GM19238 (cell line): ENCODE measurements at regions not wholly inside any gene's neighbourhood (a gene's known extent, or its start where the extent isn't known, plus 50 kb on each side); places are given as distances from the start of the nearest gene placed in this dataset.

ENCODE experiments used
- DNase-seq: peaks from one replicate; pipeline ENCODE4 v3.0.0; 2011; ENCODE audit warnings: low spot score; ENCODE audit not compliant: insufficient read length

DNA sequence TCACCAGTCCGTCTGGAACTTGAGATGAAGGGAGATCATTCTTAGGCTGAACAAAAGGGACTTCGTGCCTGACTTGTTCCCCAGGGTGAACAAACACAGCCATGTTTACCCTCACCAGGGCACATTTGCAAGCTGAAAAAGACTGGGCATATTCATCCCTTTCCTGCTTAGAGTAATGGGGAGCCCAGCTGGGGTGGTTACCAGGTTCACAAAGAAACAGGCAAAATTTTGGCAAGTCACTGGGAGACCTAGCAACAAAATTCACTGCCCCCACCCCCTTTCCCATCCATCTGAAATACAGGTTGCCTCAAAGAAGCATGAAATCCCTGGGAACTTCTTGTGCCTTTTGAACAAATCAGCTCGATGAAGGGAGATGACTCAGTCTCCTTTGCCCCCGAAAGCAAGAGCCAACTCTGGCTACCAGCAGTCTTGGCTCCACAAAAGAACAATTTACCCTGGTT, 775.0 kb downstream of the SQOR start:
- DNase-seq, result no peak

DNA sequence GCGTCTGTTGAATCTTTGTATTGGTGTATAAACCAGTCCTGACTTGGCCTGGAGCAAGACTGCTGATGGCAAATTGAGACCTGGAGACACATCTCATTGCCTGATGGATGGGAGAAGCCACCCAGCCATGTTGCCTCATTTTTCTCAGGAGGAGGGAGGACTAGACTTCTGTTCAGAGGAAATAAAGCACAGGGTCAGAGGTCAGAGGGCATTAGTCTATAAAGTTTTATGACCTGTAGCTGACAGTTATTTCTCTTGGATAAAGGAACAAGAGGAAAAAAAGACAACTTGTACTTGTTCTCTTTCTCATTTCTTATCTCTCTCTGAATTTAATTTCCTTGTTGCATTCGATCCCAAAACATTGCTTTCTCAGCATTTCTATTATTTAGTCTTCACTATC, 775.9 kb downstream of the SQOR start:
- DNase-seq, result no peak

DNA sequence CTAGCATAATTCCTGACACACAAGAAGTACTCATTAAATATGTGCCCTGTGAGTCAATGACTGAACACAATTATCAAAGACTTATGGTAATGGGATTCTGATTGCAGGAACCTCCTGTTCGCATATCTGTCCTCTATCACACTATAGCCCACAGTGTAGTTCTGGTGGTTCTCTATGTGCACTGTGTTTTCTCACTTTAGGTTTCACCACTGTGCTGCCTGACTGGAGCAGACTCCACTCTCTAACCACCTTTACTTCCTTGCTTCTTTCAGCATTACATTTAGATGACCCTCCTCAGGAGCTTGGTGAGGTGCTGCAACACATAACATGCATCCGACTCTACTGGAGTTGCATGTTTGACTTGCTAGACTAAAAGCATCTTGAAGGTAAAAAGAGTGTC, 777.1 kb downstream of the SQOR start:
- no peak for DNase-seq

DNA sequence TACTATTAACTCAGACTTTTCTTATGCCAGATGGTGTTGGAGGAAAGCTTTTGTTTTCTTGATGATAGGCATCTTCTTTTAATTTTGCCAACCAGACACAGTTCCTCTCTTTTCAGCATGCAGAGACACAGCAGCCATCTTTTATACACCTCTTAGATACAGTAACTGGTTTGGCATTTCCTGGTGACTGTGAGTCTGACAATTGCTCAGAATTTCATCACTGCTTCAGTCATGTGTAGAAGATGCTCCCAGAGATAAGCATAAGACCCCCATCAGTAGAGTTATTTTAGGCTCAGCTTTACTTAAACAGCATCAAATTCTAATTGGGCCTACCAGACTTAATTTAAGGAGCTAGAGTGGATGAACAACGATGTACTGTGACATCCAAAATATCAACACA, 779.0 kb downstream of the SQOR start:
- DNase-seq, result no peak

DNA sequence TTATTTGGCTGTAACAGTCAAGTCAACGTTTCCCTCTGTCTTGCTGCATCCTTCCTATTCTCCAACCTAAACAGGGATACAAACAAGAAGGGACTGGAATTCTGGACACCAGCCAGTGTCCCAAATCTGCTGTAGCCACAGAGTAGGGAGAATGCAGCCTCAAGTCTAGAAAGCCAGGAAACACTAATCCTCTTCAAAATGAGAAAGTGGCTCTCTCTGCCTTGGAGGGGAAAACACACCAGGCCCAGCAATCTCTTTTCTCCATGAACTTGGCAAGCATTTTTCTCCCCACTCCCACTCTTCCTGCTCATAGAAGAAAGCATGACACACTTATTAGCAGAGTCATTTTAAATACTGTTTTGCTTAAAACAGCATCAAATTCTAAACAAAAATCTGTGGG, 781.7 kb downstream of the SQOR start:
- no peak for DNase-seq

DNA sequence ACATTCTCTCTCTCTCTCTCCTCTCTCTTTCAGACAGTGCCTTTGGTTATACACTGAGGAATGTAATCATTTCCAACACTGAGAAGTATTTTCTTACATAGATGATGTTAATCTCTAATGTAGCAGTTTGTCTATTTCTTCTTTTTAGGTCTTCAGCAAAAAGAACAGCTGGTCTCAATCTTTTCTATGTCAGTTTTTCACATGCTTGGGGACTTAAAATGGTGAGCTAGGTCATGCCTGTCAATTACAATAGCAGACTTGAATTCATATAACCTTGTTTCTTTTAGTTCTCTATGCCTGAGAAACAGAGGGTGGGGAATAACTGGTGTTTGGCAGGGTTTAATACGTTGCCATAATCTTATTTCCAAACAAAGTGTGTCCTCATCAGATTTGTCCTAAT, 786.2 kb downstream of the SQOR start:
- DNase-seq, result no peak

DNA sequence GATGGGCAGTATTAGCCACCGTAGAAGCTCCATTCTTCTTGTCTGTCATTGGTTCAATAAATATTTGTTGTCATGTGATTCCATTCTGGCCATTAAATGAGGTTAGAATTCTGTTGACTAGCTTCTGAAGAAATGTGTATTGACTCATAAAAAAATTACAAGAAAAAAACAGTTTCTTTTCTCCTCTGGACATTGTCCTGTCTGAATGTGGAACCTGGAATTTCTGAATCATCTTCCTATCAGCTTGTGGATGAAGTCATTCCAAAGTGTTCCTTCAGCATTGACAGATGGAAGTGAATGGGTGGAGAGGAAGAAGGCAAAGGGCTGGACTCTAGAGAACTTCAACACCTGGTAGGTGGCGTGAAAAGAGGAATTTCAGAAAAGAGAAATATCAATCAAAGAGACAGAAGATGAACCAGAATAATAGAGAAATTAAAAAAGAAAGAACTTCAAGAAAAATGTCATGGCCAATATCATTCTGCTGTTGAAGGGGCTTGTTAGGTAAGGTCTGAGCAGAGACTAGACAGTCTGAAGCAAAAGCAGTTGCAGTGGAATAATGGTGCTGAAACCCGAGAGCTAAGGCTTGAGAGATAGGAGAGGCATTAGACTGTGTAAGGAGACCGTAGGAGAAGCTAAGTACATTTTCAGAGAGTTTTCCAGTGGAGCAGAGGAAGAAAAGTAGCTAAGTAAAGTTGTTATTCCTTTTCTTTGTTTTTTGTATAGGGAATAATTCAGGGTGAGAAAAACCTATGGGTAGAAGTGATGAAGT, 806.6 kb downstream of the SQOR start:
- no peak for DNase-seq

DNA sequence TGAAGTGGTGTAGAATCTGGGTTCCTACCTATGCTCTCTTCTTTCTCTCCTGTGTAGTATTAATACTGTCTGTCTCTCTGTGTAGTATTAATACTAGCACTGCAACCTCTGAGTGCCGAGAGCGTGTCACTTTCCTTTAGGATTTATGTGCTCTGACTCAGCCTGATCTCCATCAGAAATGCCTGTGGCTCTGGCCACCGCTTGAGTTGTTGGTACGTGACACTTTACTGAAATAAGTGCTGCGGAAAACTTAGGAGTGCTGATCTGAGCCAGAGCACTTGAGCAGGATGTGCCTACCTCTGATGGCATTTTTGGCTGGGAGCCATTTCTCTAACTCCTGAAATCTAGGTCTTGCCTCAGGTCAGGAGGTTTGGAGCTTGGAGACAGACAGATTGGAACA, 807.4 kb downstream of the SQOR start:
- no peak for DNase-seq

DNA sequence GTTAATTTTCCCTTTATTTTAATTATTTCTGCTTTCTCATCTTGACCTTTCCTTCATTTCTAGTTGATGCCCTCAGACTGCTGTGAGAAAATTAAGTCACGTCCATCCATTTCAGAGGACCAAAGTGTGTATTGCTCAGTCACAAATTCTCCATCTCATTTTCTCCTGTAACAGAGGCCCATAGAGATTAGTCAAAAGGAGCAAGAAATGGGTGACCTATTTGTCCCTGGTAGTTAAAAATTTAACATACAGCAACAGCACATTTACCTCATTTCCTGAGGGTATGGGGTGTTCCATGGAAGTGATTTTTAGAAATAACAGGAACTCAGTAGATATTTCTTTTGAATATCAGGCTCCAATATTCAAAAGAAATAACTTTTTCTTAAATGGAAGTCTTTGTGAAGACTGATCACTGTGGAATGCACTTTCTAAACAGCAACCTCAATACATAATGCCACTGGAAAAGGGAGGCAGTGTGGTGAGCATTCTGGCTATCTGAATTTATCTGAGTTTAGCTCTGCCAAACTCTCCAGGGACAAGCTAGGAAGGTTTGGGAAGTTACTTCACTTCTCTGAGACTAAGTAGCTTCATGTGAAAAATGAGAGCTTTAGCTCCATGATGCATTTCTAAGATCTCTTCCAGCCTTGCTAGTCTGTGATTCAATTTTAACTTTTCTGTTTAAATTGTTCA, 808.2 kb downstream of the SQOR start:
- no peak for DNase-seq

DNA sequence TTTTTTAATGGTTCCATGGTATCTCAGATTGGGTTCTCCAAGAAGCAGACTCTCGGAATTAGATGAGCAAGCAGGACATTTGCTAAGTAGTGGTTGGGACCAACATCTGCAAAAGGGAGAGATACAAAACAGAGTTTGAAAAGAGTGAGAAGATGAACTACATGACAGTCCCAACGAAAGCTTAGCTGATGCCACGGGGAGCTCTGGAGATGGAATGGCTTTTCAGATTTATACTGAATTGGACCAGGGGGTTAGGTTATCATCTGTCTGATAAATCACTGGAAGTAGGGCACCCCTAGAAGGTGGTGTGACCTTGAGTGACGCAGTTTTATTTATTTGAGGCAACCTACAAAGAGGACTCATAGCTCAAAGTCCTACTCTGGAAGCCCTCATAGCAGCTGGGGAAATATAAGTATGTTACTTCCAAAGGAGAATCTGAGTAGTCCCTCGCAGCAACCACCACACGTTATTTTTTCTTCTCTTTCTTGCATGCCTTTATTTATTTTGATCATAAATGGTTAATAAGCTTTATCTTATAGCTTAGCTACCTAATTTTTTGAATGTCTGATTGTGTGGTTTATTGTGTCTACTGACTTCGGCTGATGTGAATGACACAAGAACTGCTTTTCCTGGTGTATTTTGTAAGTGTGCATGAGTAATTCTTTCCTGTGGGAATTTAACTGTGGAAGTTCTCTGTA, 815.4 kb downstream of the SQOR start:
- no peak for DNase-seq

DNA sequence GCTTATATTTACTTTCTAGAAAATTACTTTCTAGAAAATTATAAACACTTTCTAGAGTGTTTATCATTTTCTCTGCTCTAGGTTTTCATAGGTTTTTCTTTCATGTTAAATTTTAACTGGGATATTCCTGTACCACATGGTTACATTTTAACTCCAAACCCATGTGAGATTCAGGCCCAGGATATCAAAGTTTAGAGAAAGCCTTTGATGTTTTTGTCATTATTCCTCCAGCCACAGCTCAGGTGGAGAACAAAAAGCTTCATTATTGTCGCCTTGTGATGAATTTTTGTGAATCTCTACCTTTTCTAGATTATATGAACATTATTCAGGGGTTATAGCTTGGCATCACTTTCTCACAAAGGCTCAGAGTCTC, 816.0 kb downstream of the SQOR start:
- no peak for DNase-seq

DNA sequence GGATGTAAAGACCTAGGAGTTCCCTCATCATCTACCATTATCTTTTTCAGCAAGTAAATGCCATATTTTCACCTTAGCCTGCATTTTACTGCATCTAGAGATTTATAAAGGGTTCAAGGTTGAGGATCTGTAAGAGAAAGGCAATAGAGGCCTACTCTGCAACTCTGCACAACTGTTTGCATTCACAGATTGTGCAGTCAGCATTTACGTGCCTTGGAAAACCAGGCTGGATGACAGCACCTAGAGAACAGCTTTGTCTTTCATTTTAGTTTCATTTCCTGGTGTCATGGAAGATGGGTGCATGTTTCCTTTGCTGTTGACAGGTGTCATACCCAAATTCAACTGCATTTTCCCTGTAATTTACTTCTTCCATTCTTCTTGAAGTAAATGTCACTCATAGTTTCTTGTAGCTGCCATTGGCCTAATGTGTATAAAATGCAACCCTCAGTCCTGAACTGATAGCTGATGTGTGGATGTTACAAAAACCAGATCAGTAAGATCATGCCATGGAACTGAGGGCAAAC, 817.5 kb downstream of the SQOR start:
- DNase-seq, result no peak

DNA sequence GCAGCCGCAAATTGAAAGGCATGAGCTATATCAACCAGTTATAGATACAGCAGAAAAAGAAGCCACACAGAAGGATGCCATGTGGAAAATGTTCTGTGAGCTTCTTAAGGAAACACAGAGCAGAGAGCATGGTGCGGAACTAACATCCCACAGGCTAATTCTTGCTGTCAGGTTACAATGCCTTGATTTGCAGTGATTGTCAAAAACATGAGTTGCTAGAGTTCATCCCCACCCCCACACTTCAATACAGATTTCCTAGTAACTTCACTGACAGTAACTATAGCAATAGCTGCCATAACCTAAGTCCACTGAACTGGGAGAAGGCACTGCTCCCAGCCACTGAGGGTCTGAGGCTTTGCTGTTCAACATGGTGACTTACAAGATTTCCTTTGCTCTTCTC, 821.6 kb downstream of the SQOR start:
- DNase-seq, result no peak

DNA sequence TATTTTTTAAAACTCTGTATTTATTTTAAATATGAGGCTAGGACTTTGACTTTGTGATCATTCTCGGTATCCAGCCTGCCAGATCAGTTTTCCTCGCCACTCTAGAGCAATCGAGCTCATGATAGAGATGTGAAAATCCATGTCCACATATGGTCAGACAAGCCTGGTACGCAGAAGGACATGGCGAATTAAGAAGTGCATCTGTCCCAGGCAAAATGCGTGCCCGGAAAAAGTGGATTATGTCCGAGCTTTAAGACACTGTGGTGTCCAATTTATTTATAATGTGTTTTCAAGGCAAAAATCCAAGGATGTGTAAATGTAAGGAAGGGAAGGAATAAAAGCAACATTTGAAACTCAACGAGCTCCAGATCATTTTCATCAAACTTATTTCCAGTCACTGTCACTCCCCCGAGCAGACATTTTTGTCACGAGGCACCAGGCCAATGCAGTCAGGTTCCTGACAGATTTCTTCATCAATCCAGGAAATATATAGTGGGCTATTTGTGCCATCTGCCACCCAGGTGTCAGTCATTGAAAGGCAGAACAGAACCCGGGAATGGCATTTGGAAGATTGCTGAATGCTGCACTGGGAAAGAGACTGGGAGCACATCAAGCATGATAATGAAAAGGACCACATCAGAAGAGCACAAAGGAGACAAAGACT, 825.7 kb downstream of the SQOR start:
- DNase-seq, result no peak

DNA sequence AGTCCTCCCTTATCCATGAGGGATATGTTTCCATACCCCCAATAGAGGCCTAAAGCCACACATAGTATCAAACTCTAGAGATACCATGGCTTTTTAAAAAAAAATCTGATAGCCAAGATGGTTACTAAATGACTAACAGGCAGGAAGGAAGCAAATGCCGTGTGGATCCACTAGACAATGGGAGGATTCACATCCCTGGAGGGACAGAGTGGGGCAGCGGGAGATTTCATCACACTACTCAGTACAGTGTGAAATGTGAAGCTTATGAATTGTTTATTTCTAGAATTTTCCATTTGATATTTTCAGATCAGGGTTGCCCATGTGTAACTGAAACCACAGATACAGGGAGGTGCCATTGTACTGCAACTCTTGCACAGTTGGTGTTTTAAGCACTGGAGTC, 826.6 kb downstream of the SQOR start:
- no peak for DNase-seq

DNA sequence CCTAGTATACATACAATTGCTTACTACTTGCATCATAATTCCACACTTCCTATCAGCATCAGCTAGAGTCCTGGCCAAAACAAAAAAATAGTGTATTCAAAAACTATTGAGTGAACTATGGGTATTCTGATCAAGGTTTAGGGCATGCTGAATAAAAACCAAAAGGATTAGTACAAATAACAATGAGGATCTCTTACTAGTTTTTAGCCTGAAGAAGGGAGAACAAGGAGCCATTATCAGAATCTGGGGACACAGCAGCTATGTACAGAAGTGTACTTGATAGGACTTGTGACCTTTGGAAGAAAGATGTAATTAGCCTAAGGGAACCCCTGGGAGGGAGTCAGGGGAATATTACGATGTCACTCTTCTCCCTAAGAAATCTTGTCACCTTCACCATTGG, 832.2 kb downstream of the SQOR start:
- DNase-seq, result no peak

DNA sequence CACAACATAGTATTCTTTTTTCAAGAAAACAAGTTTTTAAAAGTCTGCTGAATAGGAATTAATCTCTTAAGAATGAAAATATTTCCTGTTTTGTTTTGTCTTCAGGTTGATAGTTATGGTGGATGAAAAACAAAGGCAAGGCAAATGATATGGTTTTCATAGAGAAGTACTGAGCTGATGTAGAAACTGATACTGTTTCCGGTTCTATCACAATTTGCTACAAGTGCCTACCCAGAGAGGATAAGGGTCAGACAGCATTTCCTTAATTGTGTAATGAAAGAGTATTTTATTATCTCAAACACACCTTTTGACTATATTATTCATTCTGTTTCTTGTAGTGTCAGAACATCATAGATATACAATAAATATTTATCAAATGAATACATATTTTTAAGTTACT, 836.3 kb downstream of the SQOR start:
- DNase-seq, result no peak

DNA sequence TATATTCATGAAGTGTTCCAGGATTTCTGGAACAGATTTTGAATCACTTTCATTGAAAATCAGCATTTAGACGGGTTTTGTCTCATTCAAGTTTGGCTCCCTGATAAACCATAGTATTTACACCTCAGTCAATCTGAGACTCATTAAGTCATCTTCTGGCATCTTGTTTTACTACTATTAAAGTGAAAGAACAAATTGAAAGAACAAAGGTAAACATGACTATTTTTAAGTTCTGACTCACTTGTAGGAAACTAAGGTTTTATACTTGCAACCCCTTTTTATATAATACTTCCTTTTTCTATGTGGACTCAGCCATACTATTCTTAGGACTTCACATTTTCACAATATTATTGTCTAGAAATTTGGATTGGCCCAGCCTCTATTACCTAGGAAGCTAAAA, 854.4 kb downstream of the SQOR start:
- DNase-seq, result no peak

DNA sequence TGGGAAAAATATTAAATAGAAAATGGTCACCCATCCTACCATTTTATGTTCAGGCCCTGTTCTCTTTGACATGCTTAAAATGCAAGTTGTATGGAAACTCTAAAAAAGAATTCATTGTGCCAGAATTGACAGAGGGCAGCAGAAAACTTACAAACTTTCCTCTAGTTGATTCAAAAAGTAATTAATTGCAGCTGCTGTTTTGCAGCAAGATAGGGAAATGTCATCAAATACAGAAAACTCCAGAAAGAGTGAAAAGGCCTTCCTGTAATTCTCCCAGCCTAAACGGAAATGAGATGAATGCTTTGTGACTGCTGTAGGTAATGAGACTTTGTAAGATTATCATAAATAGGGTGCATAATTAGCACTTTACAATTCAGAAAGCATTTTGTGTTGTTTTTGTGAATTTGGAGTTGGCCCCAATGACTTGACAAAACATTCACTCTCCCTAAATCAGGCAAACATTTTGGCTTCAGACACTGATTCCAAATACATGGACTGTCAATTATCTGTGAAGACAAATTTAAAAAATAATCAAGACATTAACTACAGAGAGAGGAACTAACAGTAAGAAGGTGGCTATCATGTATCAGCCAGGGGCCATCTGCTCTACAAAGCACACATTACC, 861.8 kb downstream of the SQOR start:
- no peak for DNase-seq

DNA sequence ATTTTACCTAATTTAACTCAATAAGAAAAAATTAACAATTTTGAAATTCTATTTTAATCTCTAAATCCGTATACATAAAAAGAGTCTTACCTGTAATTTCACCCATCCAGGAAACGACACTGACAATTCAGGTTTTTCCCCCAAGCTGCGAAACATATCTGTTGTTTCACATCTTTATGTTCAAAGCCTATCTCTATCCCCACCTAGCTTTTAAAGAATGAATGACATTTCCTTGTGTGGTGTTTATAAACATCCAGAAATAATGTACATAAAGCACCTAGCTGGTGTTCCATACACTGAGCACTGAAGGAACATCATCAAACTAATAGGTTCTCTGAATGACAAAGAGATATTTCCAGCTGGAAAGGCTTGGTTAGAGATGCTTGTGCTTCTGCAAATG, 867.8 kb downstream of the SQOR start:
- DNase-seq, result no peak

DNA sequence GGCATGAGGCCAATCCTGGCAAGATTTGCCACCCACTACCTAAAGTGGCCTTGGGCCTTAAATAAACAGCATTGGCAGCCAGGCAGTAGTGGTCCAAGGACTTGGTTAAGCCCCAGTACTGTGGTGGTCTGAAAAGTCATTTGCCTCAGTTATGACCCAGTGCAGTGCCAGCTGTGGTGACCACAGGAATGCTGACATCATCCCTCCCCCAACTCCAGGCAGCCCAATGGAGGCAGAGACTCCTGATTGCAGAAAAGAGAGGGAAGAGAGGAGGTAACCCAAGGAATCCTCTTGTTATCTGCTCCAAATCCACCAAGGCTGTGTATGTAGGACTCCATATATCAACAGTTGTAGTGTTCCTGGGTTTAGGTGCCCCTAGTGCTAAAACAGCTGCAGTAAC, 883.6 kb downstream of the SQOR start:
- DNase-seq, result no peak
